AG10803 (cell line): ENCODE measurements at regions not wholly inside any gene's neighbourhood (a gene's known extent, or its start where the extent isn't known, plus 50 kb on each side); places are given as distances from the start of the nearest gene placed in this dataset.
"Not testable (repeated sequence)": the region's sequence is repeated elsewhere in the genome, so short reads cannot be mapped to it uniquely, and the experiment has no call there.

Source experiments
- DNase-seq: peaks from one replicate; pipeline ENCODE4 v3.0.0; 2010; ENCODE audit warnings: low read depth
- H3K4me3 ChIP-seq: 2 replicates; pipeline ENCODE4 v1.5.1; 2011; ENCODE audit warnings: mild to moderate bottlenecking, low read length, control low read depth
- CTCF ChIP-seq: conservative IDR thresholded peaks from 2 replicates; pipeline ENCODE4 v1.5.1; 2011; ENCODE audit warnings: mild to moderate bottlenecking, low read length, control low read depth, inconsistent platforms

GRCh38 chr22:16911340-16911739, 86.1 kb upstream of the XKR3 start:
- H3K4me3 ChIP-seq, DNase-seq: not testable (repeated sequence)
- TF ChIP-seq CTCF = peak; percentile 33

GRCh38 chr22:16902051-16902450, 76.8 kb upstream of the XKR3 start:
- peak; percentile 29 for DNase-seq

GRCh38 chr22:16901579-16901978, 76.4 kb upstream of the XKR3 start:
- H3K4me3 ChIP-seq = not testable (repeated sequence)
- DNase-seq = peak; percentile 12

More at GRCh38 chr22:16902051-16902450, 76.8 kb upstream of the XKR3 start:
- H3K4me3 ChIP-seq = not testable (repeated sequence)

GRCh38 chr22:16899358-16899757, 74.1 kb upstream of the XKR3 start:
- not testable (repeated sequence) for DNase-seq, H3K4me3 ChIP-seq

GRCh38 chr22:16897365-16897764, 72.2 kb upstream of the XKR3 start:
- not testable (repeated sequence) for DNase-seq, H3K4me3 ChIP-seq

GRCh38 chr22:16891892-16892291, 66.7 kb upstream of the XKR3 start:
- peak; percentile 24; the same call in 1 of the 2 replicates for TF ChIP-seq CTCF
- H3K4me3 ChIP-seq = not testable (repeated sequence)

GRCh38 chr22:16876339-16876738, 51.1 kb upstream of the XKR3 start:
- not testable (repeated sequence) for DNase-seq, H3K4me3 ChIP-seq

More at GRCh38 chr22:16891892-16892291, 66.7 kb upstream of the XKR3 start:
- DNase-seq = not testable (repeated sequence)
